HG03520 (cell line): ENCODE measurements at regions not wholly inside any gene's neighbourhood (a gene's known extent, or its start where the extent isn't known, plus 50 kb on each side); places are given as distances from the start of the nearest gene placed in this dataset.

Experiments used
- ATAC-seq: cut with Tn5 transposase; IDR thresholded peaks from one replicate; pipeline ENCODE4 v1.9.1; 2021; ENCODE audit warnings: mild to moderate bottlenecking, moderate library complexity; ENCODE audit not compliant: unreplicated experiment

GRCh38 chr3:127484601-127485388 is 105.7 kb downstream of the TPRA1 start:
- ATAC-seq, result no peak

GRCh38 chr3:127483902-127484591 is 106.5 kb downstream of the TPRA1 start:
- ATAC-seq, result peak; percentile 72

GRCh38 chr3:127483005-127483641 is 107.4 kb downstream of the TPRA1 start:
- ATAC-seq, result no peak

GRCh38 chr3:127482216-127483004 is 108.1 kb downstream of the TPRA1 start:
- no peak for ATAC-seq

GRCh38 chr3:127480196-127480954 is 110.2 kb downstream of the TPRA1 start:
- ATAC-seq, result no peak

- ATAC-seq, result no peak
Observed at GRCh38 chr3:127479449-127479848, 111.1 kb downstream of the TPRA1 start.

GRCh38 chr3:127478922-127479321 is 111.6 kb downstream of the TPRA1 start:
- no peak for ATAC-seq

GRCh38 chr3:127477396-127477795 is 113.1 kb downstream of the TPRA1 start:
- ATAC-seq, result no peak

GRCh38 chr3:127476936-127477335 is 113.6 kb downstream of the TPRA1 start:
- ATAC-seq, result no peak

GRCh38 chr3:127475975-127476705 is 114.4 kb downstream of the TPRA1 start:
- ATAC-seq, result no peak

- no peak for ATAC-seq
Observed at GRCh38 chr3:127475391-127475790, 115.1 kb downstream of the TPRA1 start.

GRCh38 chr3:127473244-127474024 is 117.1 kb downstream of the TPRA1 start:
- no peak for ATAC-seq

- no peak for ATAC-seq
Observed at GRCh38 chr3:127472506-127472905, 118.0 kb downstream of the TPRA1 start.

- no peak for ATAC-seq
Observed at GRCh38 chr3:127471142-127471541, 119.4 kb downstream of the TPRA1 start.

GRCh38 chr3:127469760-127470159 is 120.8 kb downstream of the TPRA1 start:
- no peak for ATAC-seq

- ATAC-seq, result no peak
Observed at GRCh38 chr3:127467391-127467790, 123.1 kb downstream of the TPRA1 start.

GRCh38 chr3:127464642-127465041 is 125.9 kb downstream of the TPRA1 start:
- ATAC-seq, result no peak

- no peak for ATAC-seq
Observed at GRCh38 chr3:127462111-127462655, 128.3 kb downstream of the TPRA1 start.
